HepG2 (cell line): ENCODE measurements at regions not wholly inside any gene's neighbourhood (a gene's known extent, or its start where the extent isn't known, plus 50 kb on each side); places are given as distances from the start of the nearest gene placed in this dataset.

ENCODE experiments used
- ATAC-seq: fragments of 200-7000 bp; cut with Tn5 transposase; 3 replicates; pipeline ENCODE4 v1.9.1; 2020; ENCODE audit warnings: mild to moderate bottlenecking, moderate library complexity
- BruUV-seq: library from RNA; stranded (reverse); fragments of 400-500 nt; replicated peaks from 2 replicates; lab custom pipeline; 2021; lab: Mats Ljungman, UMichigan
- CTCF ChIA-PET: fragments of 300-600 bp; formaldehyde crosslinking; extraction: SDS; loops from one replicate; lab custom pipeline; 2021; ENCODE audit warnings: low total read pairs, inconsistent platforms, low intra/inter-chr PET ratio; lab: Yijun Ruan, JAX
- POLR2A ChIA-PET: fragments of 350-600 bp; sonication (Branson Sonifier 250); formaldehyde crosslinking; loops from one replicate; lab custom pipeline; 2020; ENCODE audit warnings: antibody characterized with exemption, inconsistent platforms; lab: Yijun Ruan, JAX
- DNase-seq: peaks from one replicate; pipeline ENCODE4 v3.0.0-alpha.2; 2015; ENCODE audit warnings: low spot score
- FAIRE-seq: peaks from 3 replicates; lab custom pipeline; 2011; peaks lifted over from hg19 to GRCh38; lab: Jason Lieb, UNC
- H2AFZ ChIP-seq: one replicate; pipeline ENCODE4 v1.6.1; 2011; ENCODE audit warnings: low read length, inconsistent platforms
- H3K27ac ChIP-seq: fragments of 300-600 bp; 3 replicates; pipeline ENCODE4 v1.8.0; 2011; ENCODE audit warnings: mixed run types, mild to moderate bottlenecking, mixed read lengths, low read length, inconsistent platforms; ENCODE audit not compliant: insufficient read depth; ENCODE audit errors: extremely low read length
- H3K27me3 ChIP-seq, 2 experiments: fragments of 200-600 bp in 1 of 2; 2 replicates in 1 of 2; 3 replicates in 1 of 2; pipeline versions ENCODE4 v1.6.0 to v1.8.0; 2011; ENCODE audit warnings: low read length in 2 of 2, mild to moderate bottlenecking in 2 of 2, moderate library complexity in 2 of 2, inconsistent platforms in 1 of 2; ENCODE audit not compliant: insufficient read depth in 2 of 2, control insufficient read depth in 1 of 2
- H3K36me3 ChIP-seq, 2 experiments: fragments of 200-600 bp in 1 of 2; replicated peaks in 1 of 2; 2 replicates in 1 of 2; 3 replicates in 1 of 2; pipeline versions ENCODE4 v1.5.1 to v1.8.0; 2011; ENCODE audit warnings: low read length in 2 of 2, inconsistent platforms in 1 of 2; ENCODE audit not compliant: insufficient read depth in 2 of 2, control insufficient read depth in 1 of 2
- H3K4me1 ChIP-seq: 2 replicates; pipeline ENCODE4 v1.5.1; 2012; ENCODE audit warnings: low read length, inconsistent platforms; ENCODE audit not compliant: insufficient read depth
- H3K4me2 ChIP-seq: 2 replicates; pipeline ENCODE4 v1.6.0; 2011; ENCODE audit warnings: low read depth, low read length, inconsistent platforms
- H3K4me3 ChIP-seq, 3 experiments: fragments of 200-600 bp in 1 of 3; sonication (generic), shearing (Covaris generic) in 1 of 3; replicated peaks in 1 of 3; 2 replicates each; pipeline ENCODE4 v1.5.1; 2011 to 2016; ENCODE audit warnings: low read length in 3 of 3, inconsistent platforms in 2 of 3, low read depth in 2 of 3, mild to moderate bottlenecking in 2 of 3, control low read depth in 1 of 3, mixed read lengths in 1 of 3; ENCODE audit not compliant: insufficient read depth in 1 of 3
- H3K79me2 ChIP-seq: one replicate; pipeline ENCODE4 v1.6.1; 2011; ENCODE audit warnings: low read length, inconsistent platforms; ENCODE audit not compliant: insufficient read depth
- H3K9ac ChIP-seq: 2 replicates; pipeline ENCODE4 v1.6.0; 2011; ENCODE audit warnings: mild to moderate bottlenecking, low read depth, low read length, inconsistent platforms; ENCODE audit not compliant: insufficient read depth
- H3K9me3 ChIP-seq: 2 replicates; pipeline ENCODE4 v1.5.1; 2012; ENCODE audit warnings: mild to moderate bottlenecking, low read length
- H4K20me1 ChIP-seq: 2 replicates; pipeline ENCODE4 v1.6.0; 2011; ENCODE audit warnings: inconsistent platforms, mild to moderate bottlenecking, low read length, moderate library complexity; ENCODE audit not compliant: insufficient read depth
- AHR ChIP-seq: IDR thresholded peaks from 2 replicates; pipeline ENCODE4 v1.6.1; 2018; ENCODE audit warnings: missing genetic modification reagents, missing compliant biosample characterization
- ARID5B ChIP-seq: IDR thresholded peaks from 2 replicates; pipeline ENCODE4 v1.4.0; 2020; ENCODE audit warnings: mild to moderate bottlenecking, missing genetic modification reagents
- CBX2 ChIP-seq, 2 experiments: fragments of 200-600 bp in 1 of 2; sonication (generic); formaldehyde crosslinking in 1 of 2; IDR thresholded peaks; 2 replicates each; pipeline versions ENCODE4 v1.7.0 to v1.8.1; 2018 to 2022; ENCODE audit warnings: low read depth in 2 of 2, low read length in 1 of 2, mild to moderate bottlenecking in 1 of 2, missing genetic modification reagents in 1 of 2
- CHCHD3 ChIP-seq: sonication (generic); formaldehyde crosslinking; IDR thresholded peaks from 2 replicates; pipeline ENCODE4 v1.8.0; 2022; ENCODE audit warnings: mild to moderate bottlenecking, missing genetic modification reagents, moderate library complexity
- ELF1 ChIP-seq: sonication (generic); formaldehyde crosslinking; IDR thresholded peaks from 2 replicates; pipeline ENCODE4 v1.4.0; 2020; ENCODE audit warnings: missing genetic modification reagents
- ETV5 ChIP-seq: IDR thresholded peaks from 2 replicates; pipeline ENCODE4 v1.6.1; 2018; ENCODE audit warnings: missing biosample characterization, missing genetic modification reagents, inconsistent platforms, borderline replicate concordance
- IKZF1 ChIP-seq: fragments of 450-650 bp; IDR thresholded peaks from 2 replicates; pipeline ENCODE4 v1.7.1; 2016
- KMT2B ChIP-seq: IDR thresholded peaks from 2 replicates; pipeline ENCODE4 v1.6.1; 2016; ENCODE audit warnings: missing genetic modification reagents, missing compliant biosample characterization
- RBAK ChIP-seq: sonication (generic); formaldehyde crosslinking; IDR thresholded peaks from 2 replicates; pipeline ENCODE4 v1.5.1; 2020; ENCODE audit warnings: mild to moderate bottlenecking, missing genetic modification reagents
- SNAPC2 ChIP-seq: sonication (generic); formaldehyde crosslinking; IDR thresholded peaks from 2 replicates; pipeline ENCODE4 v1.8.1; 2022; ENCODE audit warnings: mild to moderate bottlenecking, missing genetic modification reagents
- TARDBP ChIP-seq: sonication (generic); formaldehyde crosslinking; IDR thresholded peaks from 2 replicates; pipeline ENCODE4 v1.8.0; 2022; ENCODE audit warnings: mild to moderate bottlenecking, missing genetic modification reagents
- TBP ChIP-seq: sonication (generic); formaldehyde crosslinking; IDR thresholded peaks from 2 replicates; pipeline ENCODE4 v1.5.0; 2020; ENCODE audit warnings: missing genetic modification reagents
- WIZ ChIP-seq: sonication (generic); formaldehyde crosslinking; IDR thresholded peaks from 2 replicates; pipeline ENCODE4 v1.5.1; 2020; ENCODE audit warnings: mild to moderate bottlenecking, missing genetic modification reagents
- ZBTB38 ChIP-seq: sonication (generic); formaldehyde crosslinking; IDR thresholded peaks from 2 replicates; pipeline ENCODE4 v1.5.1; 2020; ENCODE audit warnings: mild to moderate bottlenecking, missing genetic modification reagents
- ZNF282 ChIP-seq: fragments of 450-650 bp; IDR thresholded peaks from 2 replicates; pipeline ENCODE4 v1.6.1; 2018; ENCODE audit not compliant: partially characterized antibody
- ZNF337 ChIP-seq: sonication (generic); formaldehyde crosslinking; IDR thresholded peaks from 2 replicates; pipeline ENCODE4 v1.5.1; 2020; ENCODE audit warnings: missing genetic modification reagents, low read depth, mild to moderate bottlenecking, borderline replicate concordance
- ZNF670 ChIP-seq: sonication (generic); formaldehyde crosslinking; IDR thresholded peaks from 2 replicates; pipeline ENCODE4 v1.8.0; 2022; ENCODE audit warnings: mild to moderate bottlenecking, missing genetic modification reagents, borderline replicate concordance
- ZNF772 ChIP-seq: sonication (generic); formaldehyde crosslinking; IDR thresholded peaks from 2 replicates; pipeline ENCODE4 v1.5.0; 2020; ENCODE audit warnings: mild to moderate bottlenecking, missing genetic modification reagents
- ZZZ3 ChIP-seq: sonication (generic); formaldehyde crosslinking; IDR thresholded peaks from 2 replicates; pipeline ENCODE4 v1.4.0; 2020; ENCODE audit warnings: missing genetic modification reagents, mild to moderate bottlenecking, borderline replicate concordance
- WGBS: methylation state at CpG from one replicate; pipeline ENCODE4 v1.1.6; 2017; ENCODE audit warnings: low lambda C conversion rate; 5-methylcytosine and 5-hydroxymethylcytosine counted together
- in situ Hi-C: cut with HindIII; loops from 2 replicates; pipeline ENCODE4 v1.10.0; 2017; ENCODE audit warnings: low pct_unique_long_range_greater_than_20kb; ENCODE audit not compliant: extremely low pct_ligation_motif_present
- intact Hi-C: fragments of 100-400 bp; cut with micrococcal nuclease; formaldehyde crosslinking; loops from one replicate; pipeline ENCODE4 v1.10.0; 2022; ENCODE audit not compliant: unreplicated experiment
- TF ChIP-seq, protein P1 (sequence below): sonication (generic); formaldehyde crosslinking; IDR thresholded peaks from 2 replicates; pipeline ENCODE4 v1.9.0; 2022; ENCODE audit warnings: low read depth, missing genetic modification reagents

DNA sequence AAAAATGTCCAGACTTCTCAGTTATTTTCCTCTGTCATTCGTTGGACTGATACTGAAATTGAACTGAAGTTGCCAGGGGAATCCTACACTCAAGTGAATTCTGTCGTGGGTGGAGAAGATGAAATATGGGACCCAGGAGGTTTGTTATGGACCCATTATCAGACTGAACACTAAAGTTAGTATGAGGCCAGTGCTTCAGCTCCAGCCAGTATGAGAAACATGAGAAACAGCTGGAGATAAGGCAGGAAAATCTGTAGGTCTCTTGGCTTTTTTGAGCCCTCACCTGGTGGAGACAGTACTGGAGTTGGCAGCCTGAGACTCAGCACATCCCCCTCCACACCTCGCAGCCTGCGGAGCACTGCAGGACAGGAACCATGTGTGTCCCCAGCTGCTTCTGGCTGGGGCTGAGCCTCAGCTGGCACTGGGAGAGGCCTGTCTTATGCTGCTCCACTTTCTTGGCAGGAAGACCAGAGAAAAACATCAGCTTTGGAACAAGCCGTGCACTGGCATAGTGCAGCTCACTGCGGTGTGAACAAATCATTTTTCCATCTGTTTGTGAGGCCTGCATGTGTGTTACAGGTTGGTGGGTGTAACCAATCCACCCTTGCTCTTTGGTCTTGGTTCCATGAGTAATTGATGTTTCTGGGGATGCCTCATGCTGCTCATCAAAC lies 641.0 kb downstream of the FGF9 start (continued):
- TF ChIP-seq ETV5 (CRISPR knock-in tag) (no peak), CHCHD3 (CRISPR knock-in tag) (no peak)

DNA sequence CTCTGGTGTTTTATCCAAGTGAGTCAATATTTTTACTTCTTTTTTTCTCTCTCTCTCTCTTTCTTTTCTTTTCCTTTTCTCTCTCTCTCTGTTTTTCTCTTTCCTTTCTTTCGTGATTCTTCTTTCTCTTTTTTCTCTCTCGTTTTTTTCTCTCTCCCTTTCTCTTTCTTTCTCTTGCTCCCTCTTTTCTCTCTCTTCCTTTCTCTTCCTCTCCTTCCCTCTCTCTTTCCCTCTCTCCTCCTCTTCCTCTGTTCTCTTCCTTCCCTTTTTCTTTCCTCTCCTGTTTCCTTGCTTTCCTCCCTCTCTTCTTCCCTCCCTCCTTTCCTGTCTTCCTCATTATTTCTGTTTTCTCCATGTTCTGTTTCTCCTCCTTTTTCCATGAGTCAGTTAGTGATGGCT lies 641.5 kb downstream of the FGF9 start:
- no peak overlapping the region for H3K4me3 ChIP-seq
- CTCF ChIA-PET: no interaction called here
- H3K9ac ChIP-seq: no peak overlapping the region
- no peaks in the 10 kb centered on the region for H3K36me3 ChIP-seq
- no peaks in the 10 kb centered on the region for H3K79me2 ChIP-seq
- H3K9me3 ChIP-seq: peaks cover 4% of the 10 kb centered on the region
- H2AFZ ChIP-seq: no peak overlapping the region
- intact Hi-C loops: no loop called here
- H3K27me3 ChIP-seq: no peaks in the 10 kb centered on the region; a peak in 1 of 5 replicates
- H3K4me2 ChIP-seq: no peak overlapping the region
- no peak for ATAC-seq
- no peaks in the 10 kb centered on the region for H4K20me1 ChIP-seq
- no peak for DNase-seq
- POLR2A ChIA-PET: no interaction called here
- FAIRE-seq: no peak
- BruUV-seq: no TSS peak
- TF ChIP-seq WIZ (CRISPR knock-in tag): no peak
- no peak for TF ChIP-seq ZNF670 (CRISPR knock-in tag)
- TF ChIP-seq ZNF282: no peak
- TF ChIP-seq CBX2 (IDR thresholded peaks at IDR 0.05; ENCODE audit: low read depth, low read length): no peak
- no peak for TF ChIP-seq CBX2 (CRISPR knock-in tag; IDR thresholded peaks at IDR 0.05; ENCODE audit: low read depth)
- TF ChIP-seq RBAK (CRISPR knock-in tag): no peak
- no peak for TF ChIP-seq ARID5B (CRISPR knock-in tag)
- TF ChIP-seq TARDBP (CRISPR knock-in tag): no peak
- no peak for TF ChIP-seq IKZF1
- TF ChIP-seq ZNF772 (CRISPR knock-in tag): no peak
- TF ChIP-seq SNAPC2 (CRISPR knock-in tag): no peak
- no peak for TF ChIP-seq TBP
- no peak for TF ChIP-seq ZNF337 (CRISPR knock-in tag)
- no peak for TF ChIP-seq ZZZ3 (CRISPR knock-in tag)
- TF ChIP-seq ZBTB38 (CRISPR knock-in tag): no peak
- TF ChIP-seq KMT2B (CRISPR knock-in tag): no peak
- TF ChIP-seq ELF1 (CRISPR knock-in tag): no peak
- TF ChIP-seq AHR (CRISPR knock-in tag): no peak
- TF ChIP-seq, protein P1, sequence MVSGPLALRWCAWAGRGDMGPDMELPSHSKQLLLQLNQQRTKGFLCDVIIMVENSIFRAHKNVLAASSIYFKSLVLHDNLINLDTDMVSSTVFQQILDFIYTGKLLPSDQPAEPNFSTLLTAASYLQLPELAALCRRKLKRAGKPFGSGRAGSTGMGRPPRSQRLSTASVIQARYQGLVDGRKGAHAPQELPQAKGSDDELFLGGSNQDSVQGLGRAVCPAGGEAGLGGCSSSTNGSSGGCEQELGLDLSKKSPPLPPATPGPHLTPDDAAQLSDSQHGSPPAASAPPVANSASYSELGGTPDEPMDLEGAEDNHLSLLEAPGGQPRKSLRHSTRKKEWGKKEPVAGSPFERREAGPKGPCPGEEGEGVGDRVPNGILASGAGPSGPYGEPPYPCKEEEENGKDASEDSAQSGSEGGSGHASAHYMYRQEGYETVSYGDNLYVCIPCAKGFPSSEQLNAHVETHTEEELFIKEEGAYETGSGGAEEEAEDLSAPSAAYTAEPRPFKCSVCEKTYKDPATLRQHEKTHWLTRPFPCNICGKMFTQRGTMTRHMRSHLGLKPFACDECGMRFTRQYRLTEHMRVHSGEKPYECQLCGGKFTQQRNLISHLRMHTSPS (CRISPR knock-in tag): no peak
- TF ChIP-seq, all 625 proteins: peak for 0
- in situ Hi-C loops: no loop called here
- no peak overlapping the region for H3K27ac ChIP-seq
- no peaks in the 10 kb centered on the region for H3K4me1 ChIP-seq
- 0% methylated on average over 2 of the region's 2 CpGs for WGBS
